GM12878 (cell line): ENCODE measurements at regions not wholly inside any gene's neighbourhood (a gene's known extent, or its start where the extent isn't known, plus 50 kb on each side); places are given as distances from the start of the nearest gene placed in this dataset.

Experiments
- ATAC-seq: fragments of 200-7000 bp; cut with Tn5 transposase; 3 replicates; pipeline ENCODE4 v1.9.1; 2020; ENCODE audit warnings: mild to moderate bottlenecking, moderate library complexity
- BruUV-seq: library from RNA; stranded (reverse); fragments of 400-500 nt; replicated peaks from 2 replicates; lab custom pipeline; 2021; lab: Mats Ljungman, UMichigan
- CTCF ChIA-PET: fragments of 300-600 bp; sonication (Branson Sonifier 250); formaldehyde crosslinking; extraction: SDS; loops from one replicate; lab custom pipeline; 2021; ENCODE audit warnings: inconsistent platforms; lab: Yijun Ruan, JAX
- POLR2A ChIA-PET: fragments of 350-600 bp; formaldehyde crosslinking; extraction: SDS; loops from one replicate; lab custom pipeline; 2021; ENCODE audit warnings: inconsistent platforms; lab: Charles Lee
- RAD21 ChIA-PET: fragments of 300-600 bp; sonication (Branson Sonifier 250); formaldehyde crosslinking; loops from one replicate; lab custom pipeline; 2023; ENCODE audit warnings: antibody characterized with exemption; ENCODE audit not compliant: unreplicated experiment; lab: Charles Lee
- SMC1A ChIA-PET: fragments of 300-600 bp; sonication (Branson Sonifier 250); formaldehyde crosslinking; loops from one replicate; lab custom pipeline; 2023; ENCODE audit not compliant: unreplicated experiment, uncharacterized antibody; lab: Charles Lee
- DNase-seq: peaks from one replicate; pipeline ENCODE4 v3.0.0-alpha.2; 2011; ENCODE audit warnings: low read depth, low spot score
- FAIRE-seq: peaks from 3 replicates; lab custom pipeline; 2011; peaks lifted over from hg19 to GRCh38; lab: Jason Lieb, UNC
- H2AFZ ChIP-seq: 2 replicates; pipeline ENCODE4 v1.6.0; 2011; ENCODE audit warnings: low read depth, low read length, control low read depth; ENCODE audit not compliant: control insufficient read depth
- H3K27ac ChIP-seq: 2 replicates; pipeline ENCODE4 v1.5.1; 2011; ENCODE audit warnings: control low read depth; ENCODE audit not compliant: control insufficient read depth, insufficient read depth
- H3K27me3 ChIP-seq, 2 experiments: replicated peaks in 1 of 2; 2 replicates each; pipeline versions ENCODE4 v1.6.0 to v1.6.1; 2011; ENCODE audit warnings: low read length in 1 of 2; ENCODE audit not compliant: control insufficient read depth in 2 of 2, insufficient read depth in 2 of 2
- H3K36me3 ChIP-seq, 2 experiments: 2 replicates each; pipeline ENCODE4 v1.5.1; 2011; ENCODE audit warnings: low read length in 1 of 2; ENCODE audit not compliant: control insufficient read depth in 2 of 2, insufficient read depth in 2 of 2
- H3K4me1 ChIP-seq: 2 replicates; pipeline ENCODE4 v1.6.1; 2011; ENCODE audit warnings: mild to moderate bottlenecking, low read length, moderate library complexity, mixed read lengths; ENCODE audit not compliant: control insufficient read depth, insufficient read depth
- H3K4me2 ChIP-seq: 2 replicates; pipeline ENCODE4 v1.6.0; 2011; ENCODE audit warnings: control low read depth; ENCODE audit not compliant: control insufficient read depth, insufficient read depth
- H3K4me3 ChIP-seq: fragments of 200-600 bp; sonication (generic); 2 replicates; pipeline ENCODE4 v1.5.1; 2016
- H3K79me2 ChIP-seq: 2 replicates; pipeline ENCODE4 v1.6.0; 2011; ENCODE audit warnings: low read length; ENCODE audit not compliant: control insufficient read depth, insufficient read depth
- H3K9ac ChIP-seq: 2 replicates; pipeline ENCODE4 v1.8.0; 2011; ENCODE audit warnings: low read length, control low read depth, mixed read lengths; ENCODE audit not compliant: control insufficient read depth, insufficient read depth
- H3K9me3 ChIP-seq: replicated peaks from 3 replicates; pipeline ENCODE4 v1.5.1; 2011; ENCODE audit warnings: mild to moderate bottlenecking, low read length; ENCODE audit not compliant: control insufficient read depth, insufficient read depth
- H4K20me1 ChIP-seq: 2 replicates; pipeline ENCODE4 v1.6.0; 2011; ENCODE audit not compliant: control insufficient read depth, insufficient read depth
- CHD2 ChIP-seq: IDR thresholded peaks from 2 replicates; pipeline ENCODE4 v1.6.1; 2011; ENCODE audit warnings: low read depth, low read length, improper control_type of control experiment, borderline replicate concordance
- DPF2 ChIP-seq: fragments of 450-650 bp; IDR thresholded peaks from 2 replicates; pipeline ENCODE4 v1.6.1; 2017; ENCODE audit warnings: mild to moderate bottlenecking
- E2F4 ChIP-seq: IDR thresholded peaks from 2 replicates; pipeline ENCODE4 v1.6.1; 2012; ENCODE audit warnings: low read depth, low read length, improper control_type of control experiment
- FOS ChIP-seq: IDR thresholded peaks from 3 replicates; pipeline ENCODE4 v1.6.1; 2011; ENCODE audit warnings: borderline replicate concordance; ENCODE audit not compliant: insufficient read length; ENCODE audit errors: extremely low read depth
- HSF1 ChIP-seq: fragments of 150-350 bp; IDR thresholded peaks from 2 replicates; pipeline ENCODE4 v1.6.1; 2014; ENCODE audit warnings: mild to moderate bottlenecking, low read depth, low read length
- KLF5 ChIP-seq: fragments of 450-650 bp; IDR thresholded peaks from 2 replicates; pipeline ENCODE4 v1.6.1; 2014; ENCODE audit warnings: mild to moderate bottlenecking; ENCODE audit not compliant: partially characterized antibody
- MEF2B ChIP-seq: fragments of 450-650 bp; IDR thresholded peaks from 2 replicates; pipeline ENCODE4 v1.6.1; 2018; ENCODE audit warnings: mild to moderate bottlenecking, moderate library complexity; ENCODE audit not compliant: partially characterized antibody, poor library complexity, severe bottlenecking
- NKRF ChIP-seq: fragments of 450-650 bp; conservative IDR thresholded peaks from 2 replicates; pipeline ENCODE4 v1.6.1; 2017; ENCODE audit warnings: mild to moderate bottlenecking, moderate library complexity
- SP1 ChIP-seq: IDR thresholded peaks from one replicate; pipeline ENCODE4 v1.6.1; 2011; ENCODE audit warnings: low read depth, low read length
- SREBF2 ChIP-seq: IDR thresholded peaks from 2 replicates; pipeline ENCODE4 v1.6.1; 2012; ENCODE audit warnings: mild to moderate bottlenecking, low read length
- SRF ChIP-seq, 2 experiments: IDR thresholded peaks; 2 replicates each; pipeline ENCODE4 v1.6.1; 2011; ENCODE audit warnings: low read depth in 2 of 2, low read length in 2 of 2, mild to moderate bottlenecking in 1 of 2, moderate library complexity in 1 of 2
- STAT1 ChIP-seq: fragments of 450-650 bp; conservative IDR thresholded peaks from 2 replicates; pipeline ENCODE4 v1.6.1; 2014; ENCODE audit warnings: antibody characterized with exemption, mild to moderate bottlenecking
- ZNF217 ChIP-seq: fragments of 450-650 bp; IDR thresholded peaks from 2 replicates; pipeline ENCODE4 v1.6.1; 2017; ENCODE audit warnings: antibody characterized with exemption, mild to moderate bottlenecking
- ZZZ3 ChIP-seq: IDR thresholded peaks from 2 replicates; pipeline ENCODE4 v1.6.1; 2011; ENCODE audit warnings: low read depth; ENCODE audit not compliant: control insufficient read depth, insufficient read length
- WGBS: methylation state at CpG from one replicate; pipeline ENCODE4 v1.1.6; 2016; ENCODE audit warnings: low lambda C conversion rate; ENCODE audit not compliant: insufficient replicate concordance, insufficient coverage; ENCODE audit errors: missing lambda C conversion rate; 5-methylcytosine and 5-hydroxymethylcytosine counted together
- in situ Hi-C: fragments of 300-500 bp; cut with MboI; formaldehyde crosslinking; loops from 9 replicates; pipeline ENCODE4 v1.14.3; 2018; ENCODE audit warnings: mixed read lengths
- intact Hi-C: fragments of 100-400 bp; cut with micrococcal nuclease; formaldehyde crosslinking; loops from one replicate; pipeline ENCODE4 v1.14.2; 2022; ENCODE audit not compliant: unreplicated experiment

- 41% methylated on average over 7 of the region's 7 CpGs for WGBS
- DNase-seq (no peak), ATAC-seq (no peak)
- Histone ChIP-seq H3K4me1 (no peaks in the 10 kb centered on the region), H4K20me1 (no peaks in the 10 kb centered on the region)
- in situ Hi-C loops, result no loop called here
- TF ChIP-seq SREBF2 (no peak), NKRF (no peak), CHD2 (no peak), FOS (no peak), KLF5 (no peak), ZNF217 (no peak), E2F4 (no peak), ZZZ3 (no peak), HSF1 (no peak), STAT1 (no peak), SRF (IDR thresholded peaks at IDR 0.05; ENCODE audit: low read depth in 2 of 2, low read length in 2 of 2) (no peak), DPF2 (no peak), SP1 (no peak), MEF2B (no peak)
- TF ChIP-seq, all 136 proteins: peak for 0
- no peak for FAIRE-seq
- ChIA-PET POLR2A (no interaction called here), SMC1A (no interaction called here), CTCF (no interaction called here), RAD21 (no interaction called here)
- intact Hi-C loops, result no loop called here
- Histone ChIP-seq H3K27me3 (no peaks in the 10 kb centered on the region), H3K4me3 (no peak overlapping the region), H3K36me3 (no peaks in the 10 kb centered on the region), H3K9ac (no peak overlapping the region), H2AFZ (no peak overlapping the region), H3K4me2 (no peak overlapping the region), H3K9me3 (no peaks in the 10 kb centered on the region), H3K27ac (no peak overlapping the region), H3K79me2 (no peaks in the 10 kb centered on the region)
- no TSS peak for BruUV-seq
Observed at GRCh38 chr15:97456521-97457202, 503.8 kb upstream of the ARRDC4 start.
